RWPE2 (cell line): ENCODE measurements at regions not wholly inside any gene's neighbourhood (a gene's known extent, or its start where the extent isn't known, plus 50 kb on each side); places are given as distances from the start of the nearest gene placed in this dataset.

Source experiments
- ATAC-seq: fragments of 200-7000 bp; cut with Tn5 transposase; 3 replicates; pipeline ENCODE4 v1.9.1; 2021; ENCODE audit warnings: low read depth
- DNase-seq: peaks from one replicate; pipeline ENCODE4 v3.0.0-alpha.2; 2020; ENCODE audit warnings: low spot score
- H3K27ac ChIP-seq: fragments of 450-650 bp; 2 replicates; pipeline ENCODE4 v1.5.1; 2017; ENCODE audit warnings: mild to moderate bottlenecking; ENCODE audit not compliant: poor library complexity, severe bottlenecking
- H3K27me3 ChIP-seq: fragments of 250-450 bp; sonication (Bioruptor Pico); 2 replicates; pipeline ENCODE4 v1.5.1; 2021; ENCODE audit warnings: mild to moderate bottlenecking, moderate library complexity; ENCODE audit not compliant: insufficient read depth, poor library complexity, severe bottlenecking
- H3K36me3 ChIP-seq: fragments of 250-450 bp; sonication (Bioruptor Pico); 2 replicates; pipeline ENCODE4 v1.5.1; 2020; ENCODE audit warnings: low read depth, mild to moderate bottlenecking, moderate library complexity
- H3K4me1 ChIP-seq: fragments of 250-450 bp; sonication (Bioruptor Pico); 2 replicates; pipeline ENCODE4 v1.5.1; 2021; ENCODE audit warnings: mild to moderate bottlenecking, moderate library complexity; ENCODE audit not compliant: insufficient read depth, poor library complexity, severe bottlenecking
- H3K4me3 ChIP-seq: fragments of 250-450 bp; sonication (Bioruptor Pico); 2 replicates; pipeline ENCODE4 v1.5.1; 2021; ENCODE audit warnings: mild to moderate bottlenecking, moderate library complexity; ENCODE audit not compliant: severe bottlenecking
- H3K9me3 ChIP-seq: fragments of 250-450 bp; sonication (Bioruptor Pico); 2 replicates; pipeline ENCODE4 v1.5.1; 2021; ENCODE audit warnings: mild to moderate bottlenecking, moderate library complexity; ENCODE audit not compliant: severe bottlenecking
- TF ChIP-seq, protein P1 (sequence below): fragments of 450-650 bp; IDR thresholded peaks from one replicate; pipeline ENCODE4 v1.5.1; 2017; ENCODE audit warnings: mild to moderate bottlenecking, moderate library complexity; ENCODE audit not compliant: poor library complexity, severe bottlenecking

DNA sequence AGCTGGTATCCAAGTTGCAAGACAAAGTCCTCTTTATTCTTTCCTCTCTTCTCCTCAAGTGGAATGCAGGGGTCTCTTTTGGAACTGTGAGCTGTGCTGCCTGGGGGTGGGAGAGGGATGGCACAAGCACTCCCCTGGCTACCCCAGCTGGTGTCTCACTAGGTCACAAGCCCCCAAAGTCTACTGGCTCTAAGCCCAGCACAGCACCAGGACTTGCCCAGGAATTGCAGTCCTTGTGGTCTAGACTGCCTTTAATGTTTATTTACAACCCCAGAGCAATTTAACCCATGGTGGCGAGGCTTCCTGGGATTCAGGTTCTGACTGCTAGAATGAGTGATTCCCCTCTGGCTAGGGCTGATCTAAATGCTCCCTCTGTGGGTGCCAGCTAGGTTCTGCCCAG, 199.0 kb upstream of the STK17B start:
- no peak overlapping the region for H3K4me3 ChIP-seq
- TF ChIP-seq, protein P1, sequence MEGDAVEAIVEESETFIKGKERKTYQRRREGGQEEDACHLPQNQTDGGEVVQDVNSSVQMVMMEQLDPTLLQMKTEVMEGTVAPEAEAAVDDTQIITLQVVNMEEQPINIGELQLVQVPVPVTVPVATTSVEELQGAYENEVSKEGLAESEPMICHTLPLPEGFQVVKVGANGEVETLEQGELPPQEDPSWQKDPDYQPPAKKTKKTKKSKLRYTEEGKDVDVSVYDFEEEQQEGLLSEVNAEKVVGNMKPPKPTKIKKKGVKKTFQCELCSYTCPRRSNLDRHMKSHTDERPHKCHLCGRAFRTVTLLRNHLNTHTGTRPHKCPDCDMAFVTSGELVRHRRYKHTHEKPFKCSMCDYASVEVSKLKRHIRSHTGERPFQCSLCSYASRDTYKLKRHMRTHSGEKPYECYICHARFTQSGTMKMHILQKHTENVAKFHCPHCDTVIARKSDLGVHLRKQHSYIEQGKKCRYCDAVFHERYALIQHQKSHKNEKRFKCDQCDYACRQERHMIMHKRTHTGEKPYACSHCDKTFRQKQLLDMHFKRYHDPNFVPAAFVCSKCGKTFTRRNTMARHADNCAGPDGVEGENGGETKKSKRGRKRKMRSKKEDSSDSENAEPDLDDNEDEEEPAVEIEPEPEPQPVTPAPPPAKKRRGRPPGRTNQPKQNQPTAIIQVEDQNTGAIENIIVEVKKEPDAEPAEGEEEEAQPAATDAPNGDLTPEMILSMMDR = no peak
- no peaks in the 10 kb centered on the region for H3K36me3 ChIP-seq
- H3K27ac ChIP-seq = no peak overlapping the region
- H3K27me3 ChIP-seq = no peaks in the 10 kb centered on the region
- H3K9me3 ChIP-seq = no peaks in the 10 kb centered on the region
- DNase-seq (no peak), ATAC-seq (no peak)
- no peaks in the 10 kb centered on the region for H3K4me1 ChIP-seq

DNA sequence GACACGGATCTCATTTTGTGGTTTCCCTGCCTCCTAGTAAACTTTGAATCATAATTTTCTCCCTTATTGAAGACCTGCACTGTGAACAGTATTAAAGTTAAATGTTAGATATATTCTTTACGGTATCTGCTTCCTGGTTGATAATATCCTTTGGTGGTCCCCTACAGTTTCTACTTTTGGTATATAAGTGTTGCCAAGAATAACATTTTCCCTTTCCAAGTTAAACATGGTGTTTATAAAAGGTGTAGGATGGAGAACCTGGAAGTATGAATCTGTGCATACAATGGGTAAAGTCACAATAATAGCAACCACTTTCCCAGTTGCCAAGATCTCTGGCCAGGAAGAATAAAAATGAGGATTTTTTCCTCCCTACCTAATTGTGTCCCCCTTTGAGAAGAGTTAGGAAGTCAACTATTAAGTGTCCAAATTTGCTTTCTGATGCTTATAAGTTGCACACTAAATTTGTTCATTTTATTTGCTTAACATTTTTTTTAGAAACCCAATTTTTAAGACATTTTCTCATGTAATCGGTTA, 201.0 kb upstream of the STK17B start:
- ATAC-seq (no peak), DNase-seq (no peak)
- H3K27me3 ChIP-seq = no peaks in the 10 kb centered on the region
- H3K36me3 ChIP-seq = no peaks in the 10 kb centered on the region
- H3K4me3 ChIP-seq = no peak overlapping the region
- no peak overlapping the region for H3K27ac ChIP-seq
- TF ChIP-seq, protein P1 = no peak
- H3K4me1 ChIP-seq = no peaks in the 10 kb centered on the region
- H3K9me3 ChIP-seq = no peaks in the 10 kb centered on the region

DNA sequence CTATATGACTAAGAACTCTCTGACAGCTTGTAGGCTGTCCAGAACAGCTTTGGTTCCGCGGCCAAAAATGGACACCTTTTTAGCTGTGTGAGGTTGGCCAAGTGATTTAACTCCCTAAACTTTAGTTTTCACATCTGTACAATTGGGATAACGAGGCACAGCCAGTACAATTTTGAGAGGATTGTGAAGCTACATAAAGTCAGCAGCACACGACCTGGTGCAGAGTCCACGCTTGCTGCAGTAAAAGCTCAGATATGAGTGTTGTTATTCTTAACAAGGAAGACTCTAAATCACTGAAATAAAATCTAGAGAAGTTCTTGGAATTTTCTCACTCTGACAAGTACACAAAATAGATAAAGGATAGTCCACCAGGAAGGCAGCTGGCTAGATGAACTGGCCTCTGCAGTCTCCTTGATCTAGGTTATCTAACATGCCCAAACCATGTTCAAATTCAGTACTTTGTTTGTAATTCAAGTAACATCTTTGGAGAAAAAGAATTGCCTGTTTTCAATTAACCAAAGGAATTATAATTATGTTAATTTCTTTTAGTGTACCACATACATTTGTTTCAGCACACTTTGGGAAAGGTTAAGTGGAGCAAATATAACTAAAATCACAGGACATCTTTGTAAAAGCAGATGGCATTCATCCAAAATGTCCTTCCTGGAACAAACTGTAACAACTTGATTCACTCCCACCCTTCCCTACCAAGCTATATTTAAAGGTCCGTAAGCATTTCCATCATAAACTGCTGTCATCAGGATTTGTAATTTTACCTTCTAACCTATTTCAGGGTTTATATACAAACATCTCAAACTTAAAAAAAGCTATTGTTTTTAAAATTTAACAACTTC, 201.7 kb upstream of the STK17B start:
- TF ChIP-seq, protein P1 = no peak
- Histone ChIP-seq H3K4me1 (no peaks in the 10 kb centered on the region), H3K36me3 (no peaks in the 10 kb centered on the region), H3K27ac (no peak overlapping the region), H3K9me3 (no peaks in the 10 kb centered on the region), H3K4me3 (no peak overlapping the region), H3K27me3 (no peaks in the 10 kb centered on the region)
- no peak for ATAC-seq
- DNase-seq = no peak

DNA sequence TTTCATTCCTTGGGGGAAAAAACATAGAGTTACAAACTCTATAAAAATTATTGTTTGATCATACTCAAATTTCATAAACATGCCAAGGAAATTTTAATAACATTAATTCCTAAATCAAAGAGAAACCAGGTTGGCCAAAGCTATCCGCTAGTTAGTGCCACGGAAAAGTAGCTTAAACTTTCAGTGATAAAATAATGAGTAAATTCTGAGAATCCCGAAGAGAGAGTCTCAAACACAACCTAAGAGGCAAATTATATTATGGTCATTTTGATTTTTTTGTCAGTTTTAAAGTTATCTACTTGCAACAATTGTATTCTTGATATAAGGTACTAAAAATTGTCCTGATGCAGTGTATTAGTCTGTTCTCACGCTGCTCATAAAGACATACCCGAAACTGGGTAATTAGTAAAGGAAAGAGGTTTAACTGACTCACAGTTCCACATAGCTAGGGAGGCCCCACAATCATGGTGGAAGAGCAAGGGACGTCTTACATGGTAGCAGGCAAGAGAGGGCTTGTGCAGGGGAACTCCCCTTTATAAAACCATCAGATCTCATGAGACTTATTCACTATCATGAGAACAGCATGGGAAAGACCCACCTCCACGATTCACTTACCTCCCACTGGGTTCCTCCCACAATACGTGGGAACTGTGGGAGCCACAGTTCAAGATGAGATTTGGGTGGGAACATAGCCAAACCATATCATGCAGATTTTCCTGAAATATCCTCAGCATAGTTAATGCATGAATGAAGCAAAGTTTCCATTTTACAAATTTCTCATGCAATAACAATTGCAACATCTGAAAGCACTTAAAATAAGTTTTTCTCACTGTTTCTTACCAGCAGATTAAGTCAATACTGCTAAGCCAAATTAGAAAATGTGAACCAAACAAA, 205.9 kb upstream of the STK17B start:
- no peak for ATAC-seq
- Histone ChIP-seq H3K4me1 (no peaks in the 10 kb centered on the region), H3K27me3 (no peaks in the 10 kb centered on the region), H3K27ac (no peak overlapping the region), H3K36me3 (no peaks in the 10 kb centered on the region), H3K9me3 (no peaks in the 10 kb centered on the region), H3K4me3 (no peak overlapping the region)
- TF ChIP-seq, protein P1 = no peak
- DNase-seq = no peak
